ENCODE measurements at regions not wholly inside any gene's neighbourhood (a gene's known extent, or its start where the extent isn't known, plus 50 kb on each side); places are given as distances from the start of the nearest gene placed in this dataset.

DNA sequence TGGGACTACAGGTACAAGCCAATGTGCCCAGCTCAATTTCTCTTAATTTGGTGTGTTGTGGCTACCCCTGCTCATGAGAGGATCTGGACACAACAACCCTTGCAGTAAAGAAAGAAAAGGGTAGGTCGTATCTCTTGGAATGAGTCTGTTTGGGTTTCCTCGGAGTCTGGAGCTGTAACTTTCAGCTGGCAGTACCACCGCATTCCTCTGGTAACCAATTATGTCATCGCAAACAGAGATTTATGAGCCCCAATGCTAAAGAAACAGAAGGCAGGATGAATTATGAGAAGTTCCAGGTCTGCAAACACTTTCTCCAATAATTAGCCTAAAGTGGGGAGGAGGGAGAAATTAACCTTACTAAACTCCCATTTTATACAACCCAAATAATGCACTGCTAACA is 186.6 kb upstream of the NRP1 start:
- no peaks in the 10 kb centered on the region for H3K79me2 ChIP-seq (ENCODE audit: control insufficient read depth, insufficient read depth, low read length)
- H3K27ac ChIP-seq (ENCODE audit: insufficient read depth, low read length): no peak overlapping the region
- peak in 1 of 2 donors; percentile 49 for DNase-seq (ENCODE audit: low read depth in 2 of 2)
- no peak overlapping the region for H3K4me3 ChIP-seq (replicated peaks in 1 of 4; ENCODE audit: control extremely low read depth in 1 of 4, insufficient read depth in 1 of 4, low read depth in 3 of 4, low read length in 4 of 4)
- no peaks in the 10 kb centered on the region for H4K20me1 ChIP-seq (ENCODE audit: control insufficient read depth, extremely low read depth, insufficient read depth, low read length)
- no peak overlapping the region for H2AFZ ChIP-seq (ENCODE audit: low read length)
- TF ChIP-seq, protein P1, sequence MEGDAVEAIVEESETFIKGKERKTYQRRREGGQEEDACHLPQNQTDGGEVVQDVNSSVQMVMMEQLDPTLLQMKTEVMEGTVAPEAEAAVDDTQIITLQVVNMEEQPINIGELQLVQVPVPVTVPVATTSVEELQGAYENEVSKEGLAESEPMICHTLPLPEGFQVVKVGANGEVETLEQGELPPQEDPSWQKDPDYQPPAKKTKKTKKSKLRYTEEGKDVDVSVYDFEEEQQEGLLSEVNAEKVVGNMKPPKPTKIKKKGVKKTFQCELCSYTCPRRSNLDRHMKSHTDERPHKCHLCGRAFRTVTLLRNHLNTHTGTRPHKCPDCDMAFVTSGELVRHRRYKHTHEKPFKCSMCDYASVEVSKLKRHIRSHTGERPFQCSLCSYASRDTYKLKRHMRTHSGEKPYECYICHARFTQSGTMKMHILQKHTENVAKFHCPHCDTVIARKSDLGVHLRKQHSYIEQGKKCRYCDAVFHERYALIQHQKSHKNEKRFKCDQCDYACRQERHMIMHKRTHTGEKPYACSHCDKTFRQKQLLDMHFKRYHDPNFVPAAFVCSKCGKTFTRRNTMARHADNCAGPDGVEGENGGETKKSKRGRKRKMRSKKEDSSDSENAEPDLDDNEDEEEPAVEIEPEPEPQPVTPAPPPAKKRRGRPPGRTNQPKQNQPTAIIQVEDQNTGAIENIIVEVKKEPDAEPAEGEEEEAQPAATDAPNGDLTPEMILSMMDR (conservative IDR thresholded peaks at IDR 0.05 in 1 of 2, IDR thresholded peaks at IDR 0.05 in 1 of 2; ENCODE audit: low read depth in 1 of 2, low read length in 2 of 2): no peak
- no peak for TF ChIP-seq EZH2 (IDR thresholded peaks at IDR 0.05; ENCODE audit: low read length, missing control alignments)
- no peaks in the 10 kb centered on the region for H3K27me3 ChIP-seq (ENCODE audit: control insufficient read depth, insufficient read depth, low read length)
- no peak overlapping the region for H3K4me2 ChIP-seq (ENCODE audit: extremely low read depth, insufficient read depth, low read length)
- H3K9me3 ChIP-seq (ENCODE audit: control insufficient read depth, insufficient read depth, low read depth, low read length): no peaks in the 10 kb centered on the region
- no peaks in the 10 kb centered on the region for H3K36me3 ChIP-seq (ENCODE audit: control insufficient read depth, insufficient read depth, low read length)
- no peaks in the 10 kb centered on the region for H3K4me1 ChIP-seq (ENCODE audit: control insufficient read depth, extremely low read depth, insufficient read depth, low read length)
- H3K9ac ChIP-seq (ENCODE audit: insufficient read depth, low read length): no peak overlapping the region

DNA sequence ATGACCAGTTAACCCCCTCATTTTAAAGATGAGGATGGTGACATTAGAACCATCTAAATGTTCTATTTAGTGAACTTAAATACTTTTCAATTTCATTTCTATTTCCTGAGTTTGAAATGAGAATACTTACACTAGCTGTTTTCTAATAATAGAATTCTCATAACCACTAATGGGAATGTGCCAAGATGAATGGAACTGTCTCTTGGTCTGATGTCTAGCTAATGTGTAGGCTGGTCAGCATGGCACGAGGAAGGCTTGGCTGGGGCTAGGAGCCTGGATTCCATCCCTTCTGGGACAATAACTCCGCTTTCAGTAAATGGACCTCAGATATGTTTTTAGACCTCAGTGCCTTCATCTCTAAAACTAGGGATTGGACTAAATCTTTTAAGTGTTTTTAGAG is 185.8 kb upstream of the NRP1 start:
- H2AFZ ChIP-seq (ENCODE audit: low read length): no peak overlapping the region
- TF ChIP-seq, protein P1 (conservative IDR thresholded peaks at IDR 0.05 in 1 of 2, IDR thresholded peaks at IDR 0.05 in 1 of 2; ENCODE audit: low read depth in 1 of 2, low read length in 2 of 2): no peak
- no peak overlapping the region for H3K4me3 ChIP-seq (replicated peaks in 1 of 4; ENCODE audit: control extremely low read depth in 1 of 4, insufficient read depth in 1 of 4, low read depth in 3 of 4, low read length in 4 of 4)
- H3K9ac ChIP-seq (ENCODE audit: insufficient read depth, low read length): no peak overlapping the region
- no peaks in the 10 kb centered on the region for H4K20me1 ChIP-seq (ENCODE audit: control insufficient read depth, extremely low read depth, insufficient read depth, low read length)
- no peaks in the 10 kb centered on the region for H3K36me3 ChIP-seq (ENCODE audit: control insufficient read depth, insufficient read depth, low read length)
- no peak overlapping the region for H3K4me2 ChIP-seq (ENCODE audit: extremely low read depth, insufficient read depth, low read length)
- H3K27ac ChIP-seq (ENCODE audit: insufficient read depth, low read length): no peak overlapping the region
- no peaks in the 10 kb centered on the region for H3K9me3 ChIP-seq (ENCODE audit: control insufficient read depth, insufficient read depth, low read depth, low read length)
- DNase-seq (ENCODE audit: low read depth in 2 of 2): peak in 1 of 2 donors; percentile 44
- no peaks in the 10 kb centered on the region for H3K79me2 ChIP-seq (ENCODE audit: control insufficient read depth, insufficient read depth, low read length)
- no peaks in the 10 kb centered on the region for H3K27me3 ChIP-seq (ENCODE audit: control insufficient read depth, insufficient read depth, low read length)
- no peaks in the 10 kb centered on the region for H3K4me1 ChIP-seq (ENCODE audit: control insufficient read depth, extremely low read depth, insufficient read depth, low read length)

DNA sequence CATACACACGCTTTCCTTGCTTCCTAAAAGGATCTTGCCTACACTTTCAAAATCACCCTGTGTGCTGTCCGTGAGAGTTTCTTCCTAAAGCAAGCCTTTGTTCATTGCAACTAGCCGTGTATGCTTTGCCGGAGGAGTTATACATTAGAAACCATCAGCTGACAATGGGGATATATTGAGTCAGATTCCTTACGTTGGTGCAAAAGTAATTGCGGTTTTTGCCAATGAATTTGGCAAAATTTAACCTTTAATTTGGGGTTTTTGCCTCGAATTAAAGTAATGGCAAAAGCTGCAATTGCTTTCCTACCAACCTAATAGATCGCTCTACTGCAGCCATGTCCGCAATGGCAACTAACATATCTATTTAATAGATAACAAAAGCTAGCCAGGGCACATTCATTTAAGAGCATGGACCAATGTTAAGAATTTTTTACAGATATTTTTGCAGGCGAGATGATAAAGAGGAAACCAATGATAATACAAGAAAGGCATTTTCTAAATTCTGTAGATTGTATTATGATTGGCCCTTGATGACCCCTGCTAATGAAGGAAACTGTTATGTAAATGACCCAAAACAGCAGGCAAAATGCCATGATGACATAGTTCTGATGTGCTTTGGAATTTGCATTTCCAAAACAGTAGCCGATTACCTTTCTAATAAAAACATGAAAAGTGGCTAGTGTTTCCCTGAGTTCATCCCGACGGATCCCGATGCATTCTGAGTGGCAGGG is 184.8 kb upstream of the NRP1 start:
- no peak for TF ChIP-seq EZH2 (IDR thresholded peaks at IDR 0.05; ENCODE audit: low read length, missing control alignments)
- TF ChIP-seq, protein P1 (conservative IDR thresholded peaks at IDR 0.05 in 1 of 2, IDR thresholded peaks at IDR 0.05 in 1 of 2; ENCODE audit: low read depth in 1 of 2, low read length in 2 of 2): no peak
- Histone ChIP-seq H3K27me3 (ENCODE audit: control insufficient read depth, insufficient read depth, low read length) (no peaks in the 10 kb centered on the region), H2AFZ (ENCODE audit: low read length) (no peak overlapping the region), H3K9me3 (ENCODE audit: control insufficient read depth, insufficient read depth, low read depth, low read length) (no peaks in the 10 kb centered on the region), H3K27ac (ENCODE audit: insufficient read depth, low read length) (no peak overlapping the region), H3K79me2 (ENCODE audit: control insufficient read depth, insufficient read depth, low read length) (no peaks in the 10 kb centered on the region), H3K9ac (ENCODE audit: insufficient read depth, low read length) (no peak overlapping the region), H4K20me1 (ENCODE audit: control insufficient read depth, extremely low read depth, insufficient read depth, low read length) (no peaks in the 10 kb centered on the region), H3K36me3 (ENCODE audit: control insufficient read depth, insufficient read depth, low read length) (no peaks in the 10 kb centered on the region), H3K4me1 (ENCODE audit: control insufficient read depth, extremely low read depth, insufficient read depth, low read length) (no peaks in the 10 kb centered on the region), H3K4me2 (ENCODE audit: extremely low read depth, insufficient read depth, low read length) (no peak overlapping the region), H3K4me3 (replicated peaks in 1 of 4; ENCODE audit: control extremely low read depth in 1 of 4, insufficient read depth in 1 of 4, low read depth in 3 of 4, low read length in 4 of 4) (no peak overlapping the region)
- DNase-seq (ENCODE audit: low read depth in 2 of 2): no peak
